Naive B cell (primary cell): ENCODE measurements at regions not wholly inside any gene's neighbourhood (a gene's known extent, or its start where the extent isn't known, plus 50 kb on each side); places are given as distances from the start of the nearest gene placed in this dataset.

Source experiments
- ATAC-seq, 2 donors: fragments of 150-1000 bp; cut with Tn5 transposase; 2 replicates each; pipeline ENCODE4 v1.10.0; 2021; ENCODE audit warnings: low read depth in 2 of 2, mild to moderate bottlenecking in 2 of 2, moderate library complexity in 2 of 2
- DNase-seq: peaks from one replicate; pipeline ENCODE4 v3.0.0; 2022
- H3K27ac Mint-ChIP-seq, 6 donors: one replicate each; pipeline ENCODE4 v1.8.0; 2020 to 2022; ENCODE audit warnings: mild to moderate bottlenecking in 6 of 6, mixed read lengths in 6 of 6, moderate library complexity in 5 of 6, inconsistent platforms in 2 of 6
- H3K27me3 Mint-ChIP-seq, 3 donors: one replicate each; pipeline ENCODE4 v1.8.0; 2021 to 2022; ENCODE audit warnings: mixed read lengths in 3 of 3, mild to moderate bottlenecking in 1 of 3
- H3K36me3 Mint-ChIP-seq, 2 donors: one replicate each; pipeline ENCODE4 v1.8.0; 2020 to 2022; ENCODE audit warnings: mixed read lengths in 2 of 2, inconsistent platforms in 1 of 2, mild to moderate bottlenecking in 1 of 2
- H3K4me1 Mint-ChIP-seq, 3 donors: one replicate each; pipeline ENCODE4 v1.8.0; 2020 to 2022; ENCODE audit warnings: mixed read lengths in 3 of 3, inconsistent platforms in 1 of 3, mild to moderate bottlenecking in 1 of 3, moderate library complexity in 1 of 3
- H3K4me3 Mint-ChIP-seq, 8 donors: one replicate each; pipeline ENCODE4 v1.8.0; 2020 to 2022; ENCODE audit warnings: mild to moderate bottlenecking in 8 of 8, mixed read lengths in 8 of 8, moderate library complexity in 8 of 8, inconsistent platforms in 2 of 8
- H3K9me3 Mint-ChIP-seq, 7 donors: one replicate each; pipeline ENCODE4 v1.8.0; 2020 to 2022; ENCODE audit warnings: mixed read lengths in 7 of 7, mild to moderate bottlenecking in 5 of 7, inconsistent platforms in 2 of 7, moderate library complexity in 1 of 7

GRCh38 chr3:30982416-30983075 is 88.1 kb upstream of the GADL1 start:
- Mint-ChIP-seq H3K27ac (peak overlapping the region in 2 of 6 donors; percentile 11 to 85), H3K4me3 (no peak overlapping the region), H3K4me1 (peaks cover 2 to 9% (median 8%) of the 10 kb centered on the region in 3 donors), H3K36me3 (no peaks in the 10 kb centered on the region), H3K9me3 (no peaks in the 10 kb centered on the region), H3K27me3 (no peaks in the 10 kb centered on the region)
- DNase-seq (no peak), ATAC-seq (no peak)

GRCh38 chr3:30984855-30985749 is 90.6 kb upstream of the GADL1 start:
- H3K27me3 Mint-ChIP-seq: no peaks in the 10 kb centered on the region

GRCh38 chr3:30986551-30986950 is 92.1 kb upstream of the GADL1 start:
- no peak overlapping the region for H3K4me3 Mint-ChIP-seq
- H3K27ac Mint-ChIP-seq: no peak overlapping the region
- H3K36me3 Mint-ChIP-seq: no peaks in the 10 kb centered on the region
- peaks cover 0 to 4% (median 0%) of the 10 kb centered on the region in 3 donors for H3K4me1 Mint-ChIP-seq
- no peak for ATAC-seq
- H3K27me3 Mint-ChIP-seq: no peaks in the 10 kb centered on the region
- H3K9me3 Mint-ChIP-seq: no peaks in the 10 kb centered on the region
- no peak for DNase-seq

More at GRCh38 chr3:30984855-30985749, 90.6 kb upstream of the GADL1 start:
- no peak for DNase-seq
- peaks cover 0 to 4% (median 0%) of the 10 kb centered on the region in 3 donors for H3K4me1 Mint-ChIP-seq
- no peak overlapping the region for H3K27ac Mint-ChIP-seq
- H3K36me3 Mint-ChIP-seq: no peaks in the 10 kb centered on the region
- H3K4me3 Mint-ChIP-seq: no peak overlapping the region
- no peaks in the 10 kb centered on the region for H3K9me3 Mint-ChIP-seq
- ATAC-seq: no peak

- H3K27me3 Mint-ChIP-seq: peaks cover 0 to 4% (median 0%) of the 10 kb centered on the region in 3 donors
- H3K27ac Mint-ChIP-seq: peak overlapping the region in 1 of 6 donors; percentile 60
- no peak overlapping the region for H3K4me3 Mint-ChIP-seq
- H3K4me1 Mint-ChIP-seq: peaks cover 0 to 4% (median 0%) of the 10 kb centered on the region in 3 donors
- no peak for DNase-seq
- no peak for ATAC-seq
- H3K9me3 Mint-ChIP-seq: peaks cover 0 to 10% (median 2%) of the 10 kb centered on the region in 7 donors
- no peaks in the 10 kb centered on the region for H3K36me3 Mint-ChIP-seq
These were observed 94.3 kb upstream of the GADL1 start for GRCh38 chr3:30988769-30989168.

- DNase-seq (no peak), ATAC-seq (no peak)
- H3K4me3 Mint-ChIP-seq: no peak overlapping the region
- H3K27ac Mint-ChIP-seq: peak overlapping the region in 1 of 6 donors; percentile 8
- H3K36me3 Mint-ChIP-seq: no peaks in the 10 kb centered on the region
- peaks cover 0 to 12% (median 3%) of the 10 kb centered on the region in 7 donors for H3K9me3 Mint-ChIP-seq
- peaks cover 0 to 4% (median 0%) of the 10 kb centered on the region in 3 donors for H3K27me3 Mint-ChIP-seq
- peaks cover 0 to 4% (median 0%) of the 10 kb centered on the region in 3 donors for H3K4me1 Mint-ChIP-seq
These were observed 95.0 kb upstream of the GADL1 start for GRCh38 chr3:30989276-30990030.

- H3K9me3 Mint-ChIP-seq: peaks cover 0 to 12% (median 3%) of the 10 kb centered on the region in 7 donors
- H3K4me1 Mint-ChIP-seq: no peaks in the 10 kb centered on the region
- no peaks in the 10 kb centered on the region for H3K36me3 Mint-ChIP-seq
- H3K27me3 Mint-ChIP-seq: peaks cover 0 to 8% (median 0%) of the 10 kb centered on the region in 3 donors
- H3K27ac Mint-ChIP-seq: no peak overlapping the region
- no peak for DNase-seq
- no peak for ATAC-seq
- H3K4me3 Mint-ChIP-seq: no peak overlapping the region
These were observed 102.0 kb upstream of the GADL1 start for GRCh38 chr3:30996467-30996866.

GRCh38 chr3:31002730-31003129 is 108.3 kb upstream of the GADL1 start:
- H3K27ac Mint-ChIP-seq: no peak overlapping the region
- H3K4me1 Mint-ChIP-seq: no peaks in the 10 kb centered on the region
- H3K36me3 Mint-ChIP-seq: no peaks in the 10 kb centered on the region
- no peak overlapping the region for H3K4me3 Mint-ChIP-seq
- DNase-seq (no peak), ATAC-seq (no peak)
- H3K27me3 Mint-ChIP-seq: no peaks in the 10 kb centered on the region
- peaks cover 0 to 3% (median 0%) of the 10 kb centered on the region in 7 donors for H3K9me3 Mint-ChIP-seq

- Mint-ChIP-seq H3K4me1 (no peaks in the 10 kb centered on the region), H3K36me3 (no peaks in the 10 kb centered on the region), H3K27me3 (peaks cover 0 to 5% (median 0%) of the 10 kb centered on the region in 3 donors), H3K4me3 (no peak overlapping the region), H3K9me3 (peaks cover 0 to 3% (median 0%) of the 10 kb centered on the region in 7 donors), H3K27ac (peak overlapping the region in 1 of 6 donors; percentile 75)
- ATAC-seq: no peak
- DNase-seq: no peak
These were observed 109.7 kb upstream of the GADL1 start for GRCh38 chr3:31004025-31004678.

GRCh38 chr3:31008994-31009393 is 114.5 kb upstream of the GADL1 start:
- H3K4me3 Mint-ChIP-seq: no peak overlapping the region

GRCh38 chr3:31009881-31010280 is 115.4 kb upstream of the GADL1 start:
- DNase-seq: no peak
- Mint-ChIP-seq H3K36me3 (no peaks in the 10 kb centered on the region), H3K4me1 (no peaks in the 10 kb centered on the region), H3K27me3 (peaks cover 0 to 6% (median 0%) of the 10 kb centered on the region in 3 donors), H3K4me3 (no peak overlapping the region), H3K9me3 (peaks cover 0 to 6% (median 0%) of the 10 kb centered on the region in 7 donors), H3K27ac (no peak overlapping the region)
- no peak for ATAC-seq

More at GRCh38 chr3:31008994-31009393, 114.5 kb upstream of the GADL1 start:
- ATAC-seq (no peak), DNase-seq (no peak)
- Mint-ChIP-seq H3K4me1 (no peaks in the 10 kb centered on the region), H3K9me3 (peaks cover 0 to 6% (median 0%) of the 10 kb centered on the region in 7 donors), H3K27me3 (peaks cover 0 to 6% (median 0%) of the 10 kb centered on the region in 3 donors), H3K36me3 (no peaks in the 10 kb centered on the region), H3K27ac (no peak overlapping the region)

GRCh38 chr3:31010491-31010890 is 116.0 kb upstream of the GADL1 start:
- Mint-ChIP-seq H3K36me3 (no peaks in the 10 kb centered on the region), H3K4me1 (no peaks in the 10 kb centered on the region), H3K27me3 (peaks cover 0 to 6% (median 0%) of the 10 kb centered on the region in 3 donors), H3K27ac (no peak overlapping the region), H3K4me3 (no peak overlapping the region), H3K9me3 (peaks cover 0 to 6% (median 0%) of the 10 kb centered on the region in 7 donors)
- ATAC-seq: no peak
- no peak for DNase-seq

- Mint-ChIP-seq H3K9me3 (peaks cover 0 to 6% (median 0%) of the 10 kb centered on the region in 7 donors), H3K4me1 (no peaks in the 10 kb centered on the region), H3K4me3 (no peak overlapping the region), H3K27me3 (peaks cover 0 to 6% (median 0%) of the 10 kb centered on the region in 3 donors), H3K36me3 (no peaks in the 10 kb centered on the region), H3K27ac (no peak overlapping the region)
- ATAC-seq (no peak), DNase-seq (no peak)
These were observed 116.9 kb upstream of the GADL1 start for GRCh38 chr3:31011380-31011779.

GRCh38 chr3:31013090-31013489 is 118.6 kb upstream of the GADL1 start:
- DNase-seq: no peak
- Mint-ChIP-seq H3K4me1 (no peaks in the 10 kb centered on the region), H3K4me3 (no peak overlapping the region), H3K36me3 (no peaks in the 10 kb centered on the region), H3K9me3 (peaks cover 0 to 2% (median 0%) of the 10 kb centered on the region in 7 donors), H3K27ac (no peak overlapping the region), H3K27me3 (peaks cover 0 to 6% (median 0%) of the 10 kb centered on the region in 3 donors)
- no peak for ATAC-seq
